ENCODE measurements at regions not wholly inside any gene's neighbourhood (a gene's known extent, or its start where the extent isn't known, plus 50 kb on each side); places are given as distances from the start of the nearest gene placed in this dataset.
A peak's percentile ranks its signal among the peaks of the same experiment; 100 is the strongest.

DNA sequence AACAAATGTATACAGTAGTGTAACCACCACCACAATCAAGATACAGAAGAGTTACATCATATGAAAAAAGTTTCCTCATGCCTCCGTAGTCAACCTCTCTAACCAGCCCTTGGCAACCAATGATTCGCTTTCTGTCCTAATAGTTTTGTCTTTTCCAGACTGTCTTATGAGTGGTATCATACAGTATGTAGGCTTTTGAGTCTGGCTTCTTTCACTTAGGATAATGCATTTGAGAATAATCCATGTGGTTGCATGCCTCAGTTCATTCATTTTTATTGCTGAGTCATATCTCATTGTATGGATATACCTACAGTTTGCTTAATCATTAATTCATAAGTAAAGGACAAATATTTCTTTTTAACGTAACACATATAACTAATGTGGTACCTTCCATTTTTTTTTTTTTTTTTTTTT is 86.4 kb upstream of the RIPOR2 start:
- TF ChIP-seq, protein P1, sequence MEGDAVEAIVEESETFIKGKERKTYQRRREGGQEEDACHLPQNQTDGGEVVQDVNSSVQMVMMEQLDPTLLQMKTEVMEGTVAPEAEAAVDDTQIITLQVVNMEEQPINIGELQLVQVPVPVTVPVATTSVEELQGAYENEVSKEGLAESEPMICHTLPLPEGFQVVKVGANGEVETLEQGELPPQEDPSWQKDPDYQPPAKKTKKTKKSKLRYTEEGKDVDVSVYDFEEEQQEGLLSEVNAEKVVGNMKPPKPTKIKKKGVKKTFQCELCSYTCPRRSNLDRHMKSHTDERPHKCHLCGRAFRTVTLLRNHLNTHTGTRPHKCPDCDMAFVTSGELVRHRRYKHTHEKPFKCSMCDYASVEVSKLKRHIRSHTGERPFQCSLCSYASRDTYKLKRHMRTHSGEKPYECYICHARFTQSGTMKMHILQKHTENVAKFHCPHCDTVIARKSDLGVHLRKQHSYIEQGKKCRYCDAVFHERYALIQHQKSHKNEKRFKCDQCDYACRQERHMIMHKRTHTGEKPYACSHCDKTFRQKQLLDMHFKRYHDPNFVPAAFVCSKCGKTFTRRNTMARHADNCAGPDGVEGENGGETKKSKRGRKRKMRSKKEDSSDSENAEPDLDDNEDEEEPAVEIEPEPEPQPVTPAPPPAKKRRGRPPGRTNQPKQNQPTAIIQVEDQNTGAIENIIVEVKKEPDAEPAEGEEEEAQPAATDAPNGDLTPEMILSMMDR (conservative IDR thresholded peaks at IDR 0.05) = no peak
- no peak overlapping the region for H3K27ac ChIP-seq

DNA sequence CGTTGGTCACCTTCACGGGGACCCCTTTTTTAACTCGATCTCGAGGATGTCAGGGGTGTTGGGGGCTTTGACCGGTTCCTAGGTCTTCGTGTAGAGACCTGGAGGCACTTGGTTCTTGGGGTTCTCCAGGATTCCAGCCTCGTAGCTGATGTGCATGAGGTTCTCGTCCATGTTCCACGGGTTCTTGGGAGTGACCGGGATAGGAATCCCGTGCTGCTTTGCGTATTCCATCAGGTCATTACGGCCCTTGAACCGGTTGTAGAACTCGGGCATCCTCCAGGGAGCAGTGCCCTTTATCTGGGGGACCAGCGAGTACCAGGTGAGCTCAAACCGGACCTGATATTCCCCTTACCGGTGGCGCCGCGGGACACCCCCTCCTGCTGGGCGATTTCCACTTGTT is 88.0 kb upstream of the RIPOR2 start:
- no peak overlapping the region for H3K27ac ChIP-seq
- TF ChIP-seq, protein P1 (conservative IDR thresholded peaks at IDR 0.05) = no peak

DNA sequence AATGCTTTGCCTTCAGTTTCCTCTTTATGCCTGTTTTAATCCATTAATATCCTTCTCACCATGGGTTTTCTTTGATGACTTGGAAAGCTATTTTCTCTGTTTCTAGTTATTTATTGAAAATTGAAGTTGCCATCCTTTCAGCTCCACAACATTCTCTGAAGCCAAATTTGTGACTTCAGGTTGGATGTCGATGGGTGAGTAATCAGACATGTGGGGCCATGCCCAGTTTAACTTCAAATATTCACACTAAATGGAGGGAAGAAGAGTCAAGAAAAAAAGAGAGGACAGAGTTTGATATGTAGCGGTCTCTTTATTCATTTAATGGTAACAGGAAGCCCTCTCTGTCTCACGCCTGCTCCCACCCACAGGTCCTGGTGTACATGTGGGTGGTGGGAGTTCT is 89.1 kb upstream of the RIPOR2 start:
- H3K27ac ChIP-seq = no peak overlapping the region

DNA sequence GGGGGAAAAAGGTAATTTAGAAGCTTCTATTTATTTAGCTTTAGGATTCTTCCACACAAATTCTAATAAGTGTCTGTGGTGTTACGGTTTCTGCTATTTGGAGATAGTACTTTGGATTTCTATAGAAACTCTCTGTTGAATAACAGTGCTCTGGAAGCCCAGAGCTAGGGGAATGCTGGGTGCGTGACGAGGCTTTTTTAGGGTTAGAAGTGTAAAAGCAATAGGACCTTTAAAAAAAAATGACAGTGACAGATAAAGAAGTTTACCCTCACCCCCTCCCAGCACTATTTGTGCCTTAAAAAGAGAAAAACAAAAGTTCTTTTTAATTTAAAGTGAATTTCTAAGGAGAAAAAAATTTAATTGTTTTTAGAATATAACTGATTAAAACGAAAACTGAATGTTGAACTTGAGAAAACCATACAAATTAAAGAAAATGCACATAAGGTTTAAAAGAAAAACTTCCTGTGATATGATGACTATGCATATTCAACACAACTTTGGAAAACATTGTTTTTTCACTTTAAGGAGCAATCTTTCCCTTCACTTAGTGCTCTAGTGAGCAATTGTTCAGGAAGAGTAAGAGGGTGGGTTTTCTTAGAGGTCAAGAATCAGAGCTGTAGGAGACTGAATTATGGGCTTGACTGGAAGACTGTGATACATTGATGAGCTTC is 89.6 kb upstream of the RIPOR2 start:
- TF ChIP-seq, protein P1 (conservative IDR thresholded peaks at IDR 0.05) = no peak
- peak overlapping the region; percentile 54 for H3K27ac ChIP-seq

More for the DNA sequence above, 89.1 kb upstream of the RIPOR2 start:
- TF ChIP-seq, protein P1 (conservative IDR thresholded peaks at IDR 0.05) = no peak

DNA sequence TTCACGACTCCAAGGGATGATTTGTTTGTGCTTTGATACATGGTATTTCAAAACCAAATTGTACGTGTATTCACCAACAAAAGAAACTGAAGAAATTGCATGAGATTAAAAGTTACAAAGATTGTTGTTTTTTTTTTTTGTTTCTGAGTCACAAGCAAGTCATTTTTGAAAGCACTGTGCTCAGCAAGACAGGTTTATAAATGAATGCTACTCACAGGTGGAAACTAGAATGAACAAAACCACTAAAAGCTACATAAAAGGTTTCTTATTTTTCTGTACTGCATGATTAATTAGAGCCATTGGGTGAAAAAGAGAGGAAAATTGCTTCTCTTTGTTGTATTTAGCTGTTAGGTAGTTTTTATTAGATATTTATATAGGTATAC is 90.2 kb upstream of the RIPOR2 start:
- peak overlapping the region; percentile 54 for H3K27ac ChIP-seq
- TF ChIP-seq, protein P1 (conservative IDR thresholded peaks at IDR 0.05) = no peak

DNA sequence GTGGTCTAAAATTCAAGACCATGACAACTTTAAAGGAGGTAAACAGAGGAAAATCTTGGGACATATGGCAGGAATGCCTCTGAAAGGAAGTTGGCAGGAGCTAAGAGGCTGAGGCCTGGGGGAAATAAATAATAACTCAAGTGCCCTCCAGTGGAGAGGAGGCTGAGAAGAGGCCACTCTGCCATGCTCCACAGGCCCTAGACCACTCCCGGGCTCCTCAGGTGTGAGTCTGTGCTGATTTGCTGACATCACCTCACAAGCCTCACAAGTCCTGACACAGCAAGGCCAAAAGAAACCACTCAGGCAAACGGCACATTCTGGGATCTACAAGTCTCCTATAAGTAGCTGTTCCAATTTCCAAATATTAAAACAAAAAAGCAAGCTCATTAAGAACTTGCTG is 91.0 kb upstream of the RIPOR2 start:
- peak overlapping the region; percentile 54 for H3K27ac ChIP-seq
- TF ChIP-seq, protein P1 (conservative IDR thresholded peaks at IDR 0.05) = no peak

DNA sequence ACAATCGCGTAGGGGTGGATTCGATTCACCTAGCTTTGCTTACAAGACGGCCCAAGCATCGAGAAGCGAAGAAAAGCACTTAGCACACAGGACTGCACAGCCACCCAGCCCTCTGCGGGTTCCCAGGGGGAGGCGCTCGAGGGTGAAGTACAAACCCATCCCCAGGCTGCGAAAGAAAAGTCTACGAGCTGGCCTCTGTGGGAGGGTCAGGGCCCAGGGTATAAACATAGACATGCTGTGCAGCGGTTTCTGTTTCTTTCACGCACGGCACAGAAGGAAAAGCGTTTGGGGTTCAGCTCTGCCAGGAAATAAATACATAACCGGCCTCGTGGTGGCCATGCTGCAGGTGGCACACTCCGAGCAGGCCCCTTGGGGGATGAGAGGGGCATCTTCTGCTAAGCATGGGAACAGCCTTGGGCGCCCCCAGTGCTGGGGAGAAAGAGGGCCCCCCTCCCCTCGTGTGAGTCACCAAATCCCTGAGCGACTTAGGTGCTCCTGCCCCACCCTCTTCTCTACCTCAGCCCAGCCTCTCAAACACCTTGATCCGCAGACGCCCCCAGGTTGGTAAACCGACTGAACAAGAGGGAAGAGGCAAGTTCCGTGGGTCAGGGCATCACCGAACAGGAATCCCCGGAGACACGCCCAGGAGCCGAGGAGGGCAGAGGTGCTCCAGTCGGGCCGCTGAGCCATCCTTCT is 91.6 kb upstream of the RIPOR2 start:
- H3K27ac ChIP-seq = peak overlapping the region; percentile 54; the same call in 1 of the 2 replicates
- TF ChIP-seq, protein P1 (conservative IDR thresholded peaks at IDR 0.05) = no peak

Data from VCaP (cell line).